Fibroblast of lung (primary cell): ENCODE measurements at regions not wholly inside any gene's neighbourhood (a gene's known extent, or its start where the extent isn't known, plus 50 kb on each side); places are given as distances from the start of the nearest gene placed in this dataset.

ENCODE experiments used
- DNase-seq, 2 donors: peaks; one replicate each; pipeline versions ENCODE4 v3.0.0 to v3.0.0-alpha.2; 2010; ENCODE audit warnings: low read depth in 2 of 2
- H2AFZ ChIP-seq: 2 replicates; pipeline ENCODE4 v1.5.1; 2012; ENCODE audit warnings: low read length, control low read depth, inconsistent platforms
- H3K27ac ChIP-seq: 2 replicates; pipeline ENCODE4 v1.5.1; 2011; ENCODE audit warnings: low read length, control low read depth; ENCODE audit not compliant: insufficient read depth
- H3K27me3 ChIP-seq: 2 replicates; pipeline ENCODE4 v1.5.1; 2011; ENCODE audit warnings: mild to moderate bottlenecking, low read length; ENCODE audit not compliant: control insufficient read depth, insufficient read depth
- H3K36me3 ChIP-seq: 2 replicates; pipeline ENCODE4 v1.5.1; 2011; ENCODE audit warnings: low read length; ENCODE audit not compliant: control insufficient read depth, insufficient read depth
- H3K4me1 ChIP-seq: 2 replicates; pipeline ENCODE4 v1.5.1; 2011; ENCODE audit warnings: low read length; ENCODE audit not compliant: control insufficient read depth, insufficient read depth; ENCODE audit errors: extremely low read depth
- H3K4me2 ChIP-seq: 2 replicates; pipeline ENCODE4 v1.5.1; 2011; ENCODE audit warnings: low read length, control low read depth; ENCODE audit not compliant: insufficient read depth; ENCODE audit errors: extremely low read depth
- H3K4me3 ChIP-seq, 4 experiments: fragments of 200-600 bp in 1 of 4; sonication (generic) in 1 of 4; replicated peaks in 1 of 4; 2 replicates each; pipeline ENCODE4 v1.5.1; 2011 to 2016; ENCODE audit warnings: low read length in 4 of 4, low read depth in 3 of 4, mild to moderate bottlenecking in 3 of 4, control low read depth in 2 of 4, inconsistent platforms in 1 of 4, mixed read lengths in 1 of 4; ENCODE audit not compliant: insufficient read depth in 1 of 4; ENCODE audit errors: control extremely low read depth in 1 of 4
- H3K79me2 ChIP-seq: 2 replicates; pipeline ENCODE4 v1.5.1; 2012; ENCODE audit warnings: mild to moderate bottlenecking, low read length, inconsistent platforms; ENCODE audit not compliant: control insufficient read depth, insufficient read depth
- H3K9ac ChIP-seq: 2 replicates; pipeline ENCODE4 v1.5.1; 2011; ENCODE audit warnings: mild to moderate bottlenecking, low read length, control low read depth; ENCODE audit not compliant: insufficient read depth
- H3K9me3 ChIP-seq: 2 replicates; pipeline ENCODE4 v1.5.1; 2012; ENCODE audit warnings: low read depth, low read length; ENCODE audit not compliant: control insufficient read depth, insufficient read depth
- H4K20me1 ChIP-seq: 2 replicates; pipeline ENCODE4 v1.5.1; 2011; ENCODE audit warnings: low read length; ENCODE audit not compliant: control insufficient read depth, insufficient read depth; ENCODE audit errors: extremely low read depth
- EZH2 ChIP-seq: IDR thresholded peaks from 2 replicates; pipeline ENCODE4 v1.5.1; 2012; ENCODE audit warnings: low read length, control low read depth, mild to moderate bottlenecking; ENCODE audit errors: missing control alignments
- TF ChIP-seq, protein P1 (sequence below), 2 donors: IDR thresholded peaks in 1 of 2; conservative IDR thresholded peaks in 1 of 2; 1 replicate in 1 of 2; 2 replicates in 1 of 2; pipeline ENCODE4 v1.5.1; 2011 to 2012; ENCODE audit warnings: low read length in 2 of 2, control low read depth in 1 of 2, inconsistent platforms in 1 of 2, low read depth in 1 of 2, mild to moderate bottlenecking in 1 of 2

DNA sequence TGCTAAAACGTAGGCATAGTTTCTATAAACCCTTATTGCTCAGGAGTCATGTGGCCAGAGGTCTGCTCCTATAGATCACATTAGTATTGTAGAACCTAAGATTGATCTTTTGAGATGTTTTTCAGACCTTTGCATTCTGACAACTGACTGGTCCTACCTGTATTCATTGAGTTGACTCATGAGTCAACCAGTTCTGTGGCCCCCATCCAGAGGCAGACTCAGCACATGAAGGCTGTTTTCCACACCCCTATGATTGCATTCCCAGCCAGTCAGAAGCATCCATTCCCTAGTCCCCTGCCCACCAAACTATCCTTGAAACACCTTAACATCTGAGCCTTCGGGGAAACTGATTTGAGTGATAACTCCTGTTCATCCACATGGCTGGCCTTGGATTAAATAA, 451.7 kb downstream of the SIPA1L2 start:
- H3K4me1 ChIP-seq = no peaks in the 10 kb centered on the region
- DNase-seq = no peak
- no peaks in the 10 kb centered on the region for H4K20me1 ChIP-seq
- no peaks in the 10 kb centered on the region for H3K27me3 ChIP-seq
- no peak overlapping the region for H2AFZ ChIP-seq
- H3K36me3 ChIP-seq = no peaks in the 10 kb centered on the region
- no peak overlapping the region for H3K4me3 ChIP-seq
- no peak overlapping the region for H3K27ac ChIP-seq
- no peaks in the 10 kb centered on the region for H3K79me2 ChIP-seq
- no peak overlapping the region for H3K9ac ChIP-seq
- TF ChIP-seq, protein P1, sequence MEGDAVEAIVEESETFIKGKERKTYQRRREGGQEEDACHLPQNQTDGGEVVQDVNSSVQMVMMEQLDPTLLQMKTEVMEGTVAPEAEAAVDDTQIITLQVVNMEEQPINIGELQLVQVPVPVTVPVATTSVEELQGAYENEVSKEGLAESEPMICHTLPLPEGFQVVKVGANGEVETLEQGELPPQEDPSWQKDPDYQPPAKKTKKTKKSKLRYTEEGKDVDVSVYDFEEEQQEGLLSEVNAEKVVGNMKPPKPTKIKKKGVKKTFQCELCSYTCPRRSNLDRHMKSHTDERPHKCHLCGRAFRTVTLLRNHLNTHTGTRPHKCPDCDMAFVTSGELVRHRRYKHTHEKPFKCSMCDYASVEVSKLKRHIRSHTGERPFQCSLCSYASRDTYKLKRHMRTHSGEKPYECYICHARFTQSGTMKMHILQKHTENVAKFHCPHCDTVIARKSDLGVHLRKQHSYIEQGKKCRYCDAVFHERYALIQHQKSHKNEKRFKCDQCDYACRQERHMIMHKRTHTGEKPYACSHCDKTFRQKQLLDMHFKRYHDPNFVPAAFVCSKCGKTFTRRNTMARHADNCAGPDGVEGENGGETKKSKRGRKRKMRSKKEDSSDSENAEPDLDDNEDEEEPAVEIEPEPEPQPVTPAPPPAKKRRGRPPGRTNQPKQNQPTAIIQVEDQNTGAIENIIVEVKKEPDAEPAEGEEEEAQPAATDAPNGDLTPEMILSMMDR (conservative IDR thresholded peaks at IDR 0.05 in 1 of 2, IDR thresholded peaks at IDR 0.05 in 1 of 2; ENCODE audit: low read depth in 1 of 2, low read length in 2 of 2) = no peak
- TF ChIP-seq EZH2 = no peak
- H3K4me2 ChIP-seq = no peak overlapping the region
- no peaks in the 10 kb centered on the region for H3K9me3 ChIP-seq

DNA sequence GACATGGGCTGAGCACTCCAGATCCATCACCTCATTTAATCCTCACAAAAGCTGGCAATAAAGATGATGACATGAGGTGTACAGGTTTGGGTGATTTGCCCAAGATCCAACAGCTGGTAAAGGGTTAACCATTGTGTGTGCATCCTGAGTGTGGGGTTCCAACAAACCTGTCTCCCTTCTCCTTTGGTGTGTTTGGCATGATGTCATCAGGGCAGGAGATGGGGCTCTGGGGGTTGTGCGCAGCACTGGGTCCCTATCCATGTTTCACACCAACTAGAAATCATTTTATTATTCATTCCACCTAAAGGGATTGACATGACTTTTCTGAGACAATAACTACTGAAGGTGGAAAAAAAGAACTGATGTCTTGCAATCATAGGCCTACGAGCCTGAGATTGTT, 452.5 kb downstream of the SIPA1L2 start:
- no peaks in the 10 kb centered on the region for H3K36me3 ChIP-seq
- H2AFZ ChIP-seq = no peak overlapping the region
- no peaks in the 10 kb centered on the region for H3K9me3 ChIP-seq
- H3K4me3 ChIP-seq = no peak overlapping the region
- no peaks in the 10 kb centered on the region for H3K79me2 ChIP-seq
- H4K20me1 ChIP-seq = no peaks in the 10 kb centered on the region
- DNase-seq = no peak
- no peaks in the 10 kb centered on the region for H3K27me3 ChIP-seq
- no peaks in the 10 kb centered on the region for H3K4me1 ChIP-seq
- no peak overlapping the region for H3K9ac ChIP-seq
- TF ChIP-seq, protein P1 (conservative IDR thresholded peaks at IDR 0.05 in 1 of 2, IDR thresholded peaks at IDR 0.05 in 1 of 2; ENCODE audit: low read depth in 1 of 2, low read length in 2 of 2) = no peak
- no peak for TF ChIP-seq EZH2
- no peak overlapping the region for H3K27ac ChIP-seq
- H3K4me2 ChIP-seq = no peak overlapping the region

DNA sequence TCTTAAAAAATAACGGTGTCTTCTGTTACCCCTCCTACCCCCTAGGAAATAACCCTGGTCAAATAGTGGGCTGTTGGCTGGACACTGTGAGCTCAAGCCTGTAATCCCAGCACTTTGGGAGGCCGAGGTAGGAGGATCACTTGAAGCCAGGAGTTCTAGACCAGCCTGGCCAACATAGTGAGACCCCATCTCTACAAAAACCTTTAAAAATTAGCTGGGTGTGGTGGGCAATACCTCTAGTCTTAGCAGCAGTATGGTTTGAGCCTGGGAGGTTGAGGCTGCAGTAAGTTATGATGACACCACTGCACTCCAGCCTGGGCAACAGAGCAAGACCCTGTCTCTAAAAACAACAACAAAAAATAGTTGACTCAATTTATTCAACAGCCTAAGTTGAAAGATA, 453.7 kb downstream of the SIPA1L2 start:
- H2AFZ ChIP-seq = no peak overlapping the region
- H4K20me1 ChIP-seq = no peaks in the 10 kb centered on the region
- no peak for DNase-seq
- no peaks in the 10 kb centered on the region for H3K36me3 ChIP-seq
- no peaks in the 10 kb centered on the region for H3K9me3 ChIP-seq
- H3K9ac ChIP-seq = no peak overlapping the region
- H3K79me2 ChIP-seq = no peaks in the 10 kb centered on the region
- H3K27ac ChIP-seq = no peak overlapping the region
- H3K27me3 ChIP-seq = no peaks in the 10 kb centered on the region
- TF ChIP-seq EZH2 = no peak
- TF ChIP-seq, protein P1 (conservative IDR thresholded peaks at IDR 0.05 in 1 of 2, IDR thresholded peaks at IDR 0.05 in 1 of 2; ENCODE audit: low read depth in 1 of 2, low read length in 2 of 2) = no peak
- H3K4me3 ChIP-seq = no peak overlapping the region
- H3K4me2 ChIP-seq = no peak overlapping the region
- no peaks in the 10 kb centered on the region for H3K4me1 ChIP-seq
